Neural progenitor cell (in vitro differentiated cells): ENCODE measurements at regions not wholly inside any gene's neighbourhood (a gene's known extent, or its start where the extent isn't known, plus 50 kb on each side); places are given as distances from the start of the nearest gene placed in this dataset.

Experiments
- EZH2 ChIP-seq: fragments of 200-600 bp; sonication (generic); IDR thresholded peaks from 2 replicates; pipeline ENCODE4 v1.6.1; 2017; ENCODE audit warnings: antibody characterized with exemption, mild to moderate bottlenecking, moderate library complexity
- TF ChIP-seq, protein P1 (sequence below): fragments of 200-600 bp; sonication (generic); IDR thresholded peaks from 2 replicates; pipeline ENCODE4 v1.5.1; 2017; ENCODE audit warnings: antibody characterized with exemption, mild to moderate bottlenecking

DNA sequence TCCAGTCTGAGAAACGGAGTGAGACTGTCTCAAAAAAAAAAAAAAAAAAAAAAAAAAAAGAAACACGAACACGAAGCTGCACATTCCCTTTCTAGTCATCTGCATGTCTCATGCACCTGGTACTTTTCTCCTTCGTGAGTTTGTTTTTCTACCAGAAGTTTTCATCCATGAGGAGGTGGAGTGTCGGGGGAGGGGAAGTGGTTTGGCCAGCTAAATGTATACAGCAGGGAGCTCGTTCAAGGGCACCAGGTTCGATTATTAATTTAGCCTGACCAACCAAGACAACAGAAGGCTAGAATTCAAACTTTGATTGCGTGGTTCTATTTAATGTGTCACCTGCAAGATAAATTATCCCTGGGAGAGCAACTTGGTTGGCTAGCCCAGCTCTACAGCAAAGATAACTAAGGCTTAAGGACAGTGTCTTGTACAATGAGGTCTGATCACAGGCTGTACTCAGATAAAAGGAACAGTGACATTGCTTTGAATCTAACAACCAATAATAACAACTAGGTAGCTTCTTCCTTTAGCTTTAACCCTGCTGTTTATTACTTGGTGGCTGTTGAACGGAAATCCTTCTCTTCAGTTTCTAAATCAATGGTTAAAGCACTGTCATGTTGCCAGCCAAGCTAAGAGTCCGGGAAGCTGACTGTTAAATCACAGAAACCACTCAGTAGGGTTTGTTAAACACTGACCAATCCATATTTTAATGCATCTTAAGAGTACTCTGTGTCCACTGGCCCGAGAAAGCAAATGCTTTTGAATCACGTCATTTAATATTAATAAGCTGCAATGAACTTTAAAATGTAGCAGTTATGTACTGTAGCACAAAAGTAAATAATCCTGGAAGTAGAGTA is 98.4 kb upstream of the STARD13 start:
- TF ChIP-seq, protein P1, sequence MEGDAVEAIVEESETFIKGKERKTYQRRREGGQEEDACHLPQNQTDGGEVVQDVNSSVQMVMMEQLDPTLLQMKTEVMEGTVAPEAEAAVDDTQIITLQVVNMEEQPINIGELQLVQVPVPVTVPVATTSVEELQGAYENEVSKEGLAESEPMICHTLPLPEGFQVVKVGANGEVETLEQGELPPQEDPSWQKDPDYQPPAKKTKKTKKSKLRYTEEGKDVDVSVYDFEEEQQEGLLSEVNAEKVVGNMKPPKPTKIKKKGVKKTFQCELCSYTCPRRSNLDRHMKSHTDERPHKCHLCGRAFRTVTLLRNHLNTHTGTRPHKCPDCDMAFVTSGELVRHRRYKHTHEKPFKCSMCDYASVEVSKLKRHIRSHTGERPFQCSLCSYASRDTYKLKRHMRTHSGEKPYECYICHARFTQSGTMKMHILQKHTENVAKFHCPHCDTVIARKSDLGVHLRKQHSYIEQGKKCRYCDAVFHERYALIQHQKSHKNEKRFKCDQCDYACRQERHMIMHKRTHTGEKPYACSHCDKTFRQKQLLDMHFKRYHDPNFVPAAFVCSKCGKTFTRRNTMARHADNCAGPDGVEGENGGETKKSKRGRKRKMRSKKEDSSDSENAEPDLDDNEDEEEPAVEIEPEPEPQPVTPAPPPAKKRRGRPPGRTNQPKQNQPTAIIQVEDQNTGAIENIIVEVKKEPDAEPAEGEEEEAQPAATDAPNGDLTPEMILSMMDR: no peak
- TF ChIP-seq EZH2: no peak
